DMS153 (cell line): ENCODE measurements at regions not wholly inside any gene's neighbourhood (a gene's known extent, or its start where the extent isn't known, plus 50 kb on each side); places are given as distances from the start of the nearest gene placed in this dataset.
"Not testable (repeated sequence)": the region's sequence is repeated elsewhere in the genome, so short reads cannot be mapped to it uniquely, and the experiment has no call there.

ENCODE experiments used
- DNase-seq: peaks from one replicate; lab custom pipeline; 2025; lab: John Stamatoyannopoulos, UW

- no peak for DNase-seq
These were observed 738.7 kb upstream of the CHAC2 start for GRCh38 chr2:53028746-53029423.

- no peak for DNase-seq
These were observed 739.4 kb upstream of the CHAC2 start for GRCh38 chr2:53028225-53028624.

DNA sequence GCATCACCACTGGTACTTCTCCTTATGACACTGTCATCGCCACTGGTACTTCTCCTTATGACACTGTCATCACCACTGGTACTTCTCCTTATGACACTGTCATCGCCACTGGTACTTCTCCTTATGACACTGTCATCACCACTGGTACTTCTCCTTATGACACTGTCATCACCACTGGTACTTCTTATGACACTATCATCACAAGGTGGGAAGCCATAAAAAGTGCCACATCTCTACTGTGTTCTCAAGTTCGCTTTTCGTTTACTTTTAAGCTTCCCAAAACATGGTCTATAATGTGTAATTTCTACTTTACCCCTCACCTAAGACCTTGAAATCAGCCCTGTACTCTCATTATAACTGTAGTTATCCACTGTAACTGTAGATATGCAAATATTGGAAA, 745.4 kb upstream of the CHAC2 start:
- DNase-seq, result not testable (repeated sequence)

DNA sequence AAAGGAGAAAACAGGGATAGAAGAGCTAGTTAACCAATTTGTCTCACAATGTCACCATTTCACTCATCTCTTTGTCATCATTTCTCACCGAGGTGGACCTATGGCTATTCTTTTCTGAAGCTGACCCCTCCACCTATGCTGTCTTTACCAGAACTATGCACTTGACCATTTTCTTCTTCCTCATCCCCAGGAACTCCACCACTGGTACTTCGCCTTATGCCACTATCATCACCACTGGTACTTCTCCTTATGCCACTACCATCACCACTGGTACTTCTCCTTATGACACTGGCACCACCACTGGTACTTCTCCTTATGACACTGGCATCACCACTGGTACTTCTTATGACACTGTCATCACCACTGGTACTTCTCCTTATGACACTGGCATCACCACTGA, 745.8 kb upstream of the CHAC2 start:
- DNase-seq, result no peak

- DNase-seq, result no peak
These were observed 746.3 kb upstream of the CHAC2 start for GRCh38 chr2:53021292-53021691.

- DNase-seq, result no peak
These were observed 748.7 kb upstream of the CHAC2 start for GRCh38 chr2:53018825-53019425.

GRCh38 chr2:53006980-53007379, 760.6 kb upstream of the CHAC2 start:
- no peak for DNase-seq

DNA sequence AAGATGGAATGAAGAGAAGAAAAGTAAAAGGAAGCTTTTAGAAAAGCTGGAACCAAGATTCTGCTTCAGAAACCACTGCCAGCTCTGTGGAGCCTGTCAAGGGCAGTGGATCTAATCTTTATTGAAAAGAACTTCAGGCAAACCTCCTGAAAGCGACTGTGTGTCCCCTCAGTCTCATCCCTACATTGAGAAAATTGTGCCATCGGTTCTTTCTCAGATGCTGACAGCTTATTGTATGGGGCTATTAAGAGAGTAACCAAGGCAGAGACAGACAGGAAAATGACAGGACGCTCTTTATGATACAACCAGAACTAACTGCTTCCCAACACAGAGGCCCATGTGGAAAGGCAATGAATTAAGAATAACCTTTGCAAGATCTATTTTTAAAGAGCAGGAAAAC, 763.2 kb upstream of the CHAC2 start:
- DNase-seq, result no peak

GRCh38 chr2:52995424-52995823, 772.2 kb upstream of the CHAC2 start:
- DNase-seq, result no peak

DNA sequence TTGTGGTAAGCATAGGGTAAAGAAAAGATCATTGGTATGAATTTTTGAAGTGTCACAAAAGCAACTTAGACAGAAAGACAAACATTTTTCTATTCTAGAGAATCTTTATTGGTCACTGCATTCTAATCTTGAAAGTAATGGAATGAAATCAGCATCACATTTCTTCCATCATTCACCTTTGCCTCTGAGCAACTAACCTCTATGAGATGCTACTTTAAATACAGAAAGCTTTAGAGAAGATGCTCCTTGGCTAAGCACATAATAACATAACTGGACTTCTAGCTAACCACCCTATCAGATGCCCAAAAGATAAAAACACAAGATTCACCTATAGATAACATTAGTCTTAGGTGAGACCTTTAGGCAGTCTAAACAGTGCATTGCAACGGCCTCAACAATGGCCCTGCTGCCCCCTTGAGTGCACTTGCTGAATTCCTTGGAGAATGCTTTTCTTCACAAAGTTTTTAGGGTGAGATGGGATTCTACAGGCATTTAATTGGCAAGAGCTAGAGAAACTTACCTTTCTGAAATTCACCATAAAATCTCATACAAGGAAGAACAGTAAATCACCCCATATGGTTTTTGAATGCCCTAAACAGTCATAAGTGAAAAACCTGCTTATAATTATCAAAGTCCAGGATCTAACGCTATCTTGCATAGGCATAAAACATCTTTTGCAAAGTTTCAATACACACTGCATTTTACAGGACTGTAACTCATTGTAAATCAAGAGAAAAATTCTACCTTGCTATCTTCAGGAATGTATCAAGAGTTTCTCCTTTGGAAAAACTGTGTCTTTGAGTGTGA, 791.3 kb upstream of the CHAC2 start:
- DNase-seq, result no peak

- DNase-seq, result no peak
These were observed 793.5 kb upstream of the CHAC2 start for GRCh38 chr2:52974127-52974526.

DNA sequence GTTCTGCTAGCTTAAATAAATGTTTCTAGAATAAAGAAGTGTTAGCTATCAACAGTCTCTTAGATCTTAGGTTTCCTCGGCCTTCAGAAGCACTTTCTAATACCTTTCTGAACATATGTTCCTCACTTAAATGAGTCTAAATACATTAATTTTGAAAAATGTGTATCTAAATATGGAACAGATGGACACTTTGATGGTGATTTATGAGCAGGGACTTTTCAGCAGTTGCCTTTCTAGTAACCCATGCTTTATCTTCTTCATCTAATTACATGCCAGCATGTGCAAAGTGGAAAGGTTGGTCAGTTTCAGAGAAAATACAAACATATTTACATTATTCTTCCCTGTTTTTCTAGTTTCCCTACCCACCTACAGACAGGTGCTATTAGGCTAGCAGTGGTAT, 797.0 kb upstream of the CHAC2 start:
- DNase-seq, result no peak

GRCh38 chr2:52968043-52968442, 799.6 kb upstream of the CHAC2 start:
- no peak for DNase-seq

GRCh38 chr2:52964916-52965530, 802.6 kb upstream of the CHAC2 start:
- DNase-seq, result no peak

DNA sequence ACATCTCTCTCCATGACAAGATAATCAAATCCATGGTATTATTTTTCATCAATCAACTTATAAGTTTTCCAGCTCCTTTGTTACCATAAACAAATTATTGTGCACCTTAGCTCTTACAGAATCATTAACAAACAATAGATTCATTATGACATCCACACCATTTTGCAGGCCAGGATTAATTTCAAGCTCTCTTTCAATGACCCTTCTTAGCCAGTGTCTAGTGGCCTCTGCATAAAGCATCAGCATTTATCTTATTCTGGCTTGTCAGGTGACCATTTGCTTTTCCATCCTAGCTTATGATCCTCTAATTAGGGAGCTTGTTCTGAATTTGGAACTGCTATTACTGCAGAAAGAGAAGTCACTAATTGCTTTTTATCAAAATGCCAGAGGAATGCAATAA, 806.2 kb upstream of the CHAC2 start:
- DNase-seq, result no peak

- DNase-seq, result no peak
These were observed 806.7 kb upstream of the CHAC2 start for GRCh38 chr2:52960881-52961280.

DNA sequence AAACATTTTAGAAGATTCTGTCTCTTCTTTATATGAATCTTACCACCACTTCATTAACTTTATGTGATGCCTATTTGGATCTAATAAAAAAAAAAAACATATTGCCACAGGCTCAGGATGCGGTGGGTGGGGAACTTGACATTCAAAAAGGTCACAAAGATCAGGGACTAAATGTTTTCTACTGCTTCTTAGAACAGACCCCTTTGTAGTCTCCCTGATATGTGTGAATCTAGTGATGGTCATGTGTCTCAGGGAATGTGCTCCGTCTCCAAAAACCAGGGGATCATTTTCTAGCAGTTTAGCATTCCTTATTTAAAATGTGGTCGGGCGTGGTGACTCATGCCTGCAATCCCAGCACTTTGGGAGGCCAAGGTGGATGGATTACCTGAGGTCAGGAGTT, 807.8 kb upstream of the CHAC2 start:
- no peak for DNase-seq

DNA sequence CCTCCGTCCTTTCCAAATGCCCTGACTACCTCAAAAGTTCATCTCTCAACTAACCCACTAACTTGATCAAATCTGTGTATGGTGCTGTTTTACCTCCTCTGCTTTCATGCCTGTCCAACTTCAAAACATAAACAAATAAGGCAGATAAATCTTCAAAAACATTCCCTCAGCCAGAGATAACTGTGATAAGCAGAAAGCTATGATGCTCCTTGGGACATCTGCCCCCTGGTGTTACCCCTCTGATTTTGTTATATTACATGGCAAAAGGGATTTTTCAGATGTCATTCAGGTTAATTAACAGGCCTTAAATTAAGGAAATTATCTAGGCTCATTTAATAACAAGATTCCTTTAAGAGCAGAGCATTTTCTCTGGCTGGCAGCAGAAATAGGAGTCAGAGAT, 810.8 kb upstream of the CHAC2 start:
- no peak for DNase-seq

GRCh38 chr2:52956118-52956517, 811.5 kb upstream of the CHAC2 start:
- DNase-seq, result no peak

DNA sequence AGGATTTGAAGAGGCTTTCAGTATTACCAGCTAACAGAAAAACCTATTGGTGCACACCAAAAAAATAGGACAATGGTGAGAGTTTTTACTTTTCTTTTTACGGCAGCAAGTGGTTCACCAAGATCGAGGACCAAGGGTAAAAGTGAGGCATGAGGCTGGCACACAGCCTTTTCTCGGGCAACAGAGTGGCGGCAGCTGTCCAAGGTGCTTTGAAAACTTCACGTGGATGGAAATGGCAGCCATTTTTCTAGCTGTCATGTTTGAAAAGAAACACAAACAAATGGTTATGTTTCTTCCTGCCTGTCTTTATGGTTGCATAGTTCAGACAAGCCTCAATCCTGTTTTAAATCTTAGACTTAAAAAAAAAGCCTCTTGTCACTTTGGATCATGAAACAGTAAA, 812.5 kb upstream of the CHAC2 start:
- no peak for DNase-seq

DNA sequence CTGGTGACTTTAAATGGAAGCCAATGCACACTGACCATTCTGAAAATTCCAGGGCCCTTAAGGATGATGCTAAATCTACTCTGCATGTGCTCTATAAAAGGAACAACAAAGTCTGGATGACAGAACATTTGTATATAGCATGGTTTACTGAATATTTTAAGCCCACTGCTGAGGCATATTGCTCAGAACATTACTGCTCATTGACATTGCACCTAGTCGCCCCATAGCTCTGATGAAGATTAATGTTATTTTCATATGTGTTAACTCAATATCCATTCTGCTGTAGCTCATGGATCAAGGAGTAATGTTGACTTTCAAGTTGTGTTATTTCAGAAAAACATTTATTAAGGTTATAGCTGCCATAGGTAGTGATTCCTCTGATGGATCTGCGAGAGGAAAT, 827.5 kb upstream of the CHAC2 start:
- DNase-seq, result no peak

- no peak for DNase-seq
These were observed 828.4 kb upstream of the CHAC2 start for GRCh38 chr2:52939250-52939649.

GRCh38 chr2:52936029-52936428, 831.6 kb upstream of the CHAC2 start:
- DNase-seq, result no peak
